ENCODE measurements at regions not wholly inside any gene's neighbourhood (a gene's known extent, or its start where the extent isn't known, plus 50 kb on each side); places are given as distances from the start of the nearest gene placed in this dataset.

DNA sequence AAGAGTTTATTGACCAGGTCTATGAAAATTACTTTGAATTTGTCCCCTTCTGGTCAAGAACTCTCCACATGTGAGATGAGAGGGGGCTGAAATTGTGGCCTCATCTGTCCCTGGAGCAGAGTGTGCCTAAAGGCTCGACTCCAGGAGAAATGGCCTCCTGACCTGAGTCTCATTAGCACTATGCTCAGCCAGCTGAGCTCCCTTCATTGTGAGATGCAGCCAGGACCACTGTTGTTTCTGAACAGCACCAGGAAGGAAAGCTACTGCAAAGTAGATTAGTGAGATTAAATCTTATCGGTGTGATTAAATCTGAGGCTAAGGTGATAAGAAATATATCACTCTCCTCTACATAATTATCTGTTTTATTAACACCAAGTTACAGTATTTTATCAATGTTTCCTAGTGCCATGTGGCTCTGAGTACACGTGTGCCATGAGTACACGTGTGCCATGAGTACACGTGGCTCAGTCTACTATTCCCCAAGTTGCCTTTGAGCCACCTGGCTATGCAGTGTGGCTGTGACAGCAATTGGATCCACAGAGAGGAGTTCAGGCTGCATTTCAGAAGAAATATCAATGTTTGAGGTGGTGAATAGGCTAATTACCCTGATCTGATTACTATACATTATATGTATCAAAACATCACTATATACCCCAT, 126.9 kb downstream of the IPMK start:
- Mint-ChIP-seq H3K27ac (ENCODE audit: low read depth) (no peak overlapping the region), H3K9me3 (no peaks in the 10 kb centered on the region), H3K4me3 (no peak overlapping the region), H3K36me3 (ENCODE audit: insufficient read depth) (no peaks in the 10 kb centered on the region), H3K4me1 (peaks cover 11% of the 10 kb centered on the region), H3K27me3 (peaks cover 13% of the 10 kb centered on the region)
- no peak for DNase-seq (ENCODE audit: low spot score in 2 of 2)
- no peak for ATAC-seq (replicated peaks; ENCODE audit: extremely low read depth, poor library complexity, severe bottlenecking)

DNA sequence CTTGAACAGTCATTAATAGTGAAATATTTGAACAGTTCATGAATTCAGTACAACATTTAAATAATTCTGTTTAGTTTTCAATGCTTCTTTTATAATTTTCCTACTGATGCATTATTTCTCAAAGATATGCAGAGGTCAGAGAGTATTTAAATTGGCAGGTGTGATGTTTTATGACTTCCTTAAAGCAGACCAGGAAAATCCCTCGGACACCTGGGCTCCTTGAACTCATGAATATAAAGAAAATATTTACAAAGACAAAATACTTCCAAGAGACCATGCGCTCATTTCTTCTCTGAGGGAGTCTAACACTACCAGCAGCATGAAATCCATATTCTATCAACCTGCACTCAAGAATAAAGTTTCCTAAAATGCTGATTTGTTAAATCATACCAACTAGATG, 127.6 kb downstream of the IPMK start:
- DNase-seq (ENCODE audit: low spot score in 2 of 2) = no peak
- no peaks in the 10 kb centered on the region for H3K36me3 Mint-ChIP-seq (ENCODE audit: insufficient read depth)

DNA sequence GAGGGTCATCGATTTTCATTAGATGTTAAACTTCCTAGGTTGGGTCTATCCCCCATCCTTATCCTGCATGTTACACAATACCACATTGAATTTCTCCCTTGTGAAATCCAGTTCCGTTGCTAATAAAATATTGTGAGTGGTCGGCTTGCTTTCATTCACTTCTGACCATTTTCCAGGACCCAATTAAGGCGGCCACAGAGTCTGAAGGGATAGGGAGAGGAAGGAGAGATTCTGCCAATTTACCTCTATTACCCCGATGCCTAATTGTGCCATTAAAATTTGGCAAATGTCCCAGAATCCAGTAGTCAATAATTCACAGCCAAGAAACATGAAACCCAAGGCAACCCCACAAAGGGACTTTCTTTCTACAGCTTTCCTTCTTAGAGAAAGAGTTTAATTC, 129.9 kb downstream of the IPMK start:
- no peak for DNase-seq (ENCODE audit: low spot score in 2 of 2)
- H3K4me3 Mint-ChIP-seq = no peak overlapping the region
- peaks cover 13% of the 10 kb centered on the region for H3K27me3 Mint-ChIP-seq
- H3K4me1 Mint-ChIP-seq = no peaks in the 10 kb centered on the region
- H3K36me3 Mint-ChIP-seq (ENCODE audit: insufficient read depth) = no peaks in the 10 kb centered on the region
- no peaks in the 10 kb centered on the region for H3K9me3 Mint-ChIP-seq
- no peak for ATAC-seq (replicated peaks; ENCODE audit: extremely low read depth, poor library complexity, severe bottlenecking)
- H3K27ac Mint-ChIP-seq (ENCODE audit: low read depth) = no peak overlapping the region

More for the DNA sequence above, 127.6 kb downstream of the IPMK start:
- peaks cover 11% of the 10 kb centered on the region for H3K4me1 Mint-ChIP-seq
- H3K9me3 Mint-ChIP-seq = no peaks in the 10 kb centered on the region
- no peak for ATAC-seq (replicated peaks; ENCODE audit: extremely low read depth, poor library complexity, severe bottlenecking)
- H3K27me3 Mint-ChIP-seq = peaks cover 13% of the 10 kb centered on the region
- no peak overlapping the region for H3K4me3 Mint-ChIP-seq
- no peak overlapping the region for H3K27ac Mint-ChIP-seq (ENCODE audit: low read depth)

DNA sequence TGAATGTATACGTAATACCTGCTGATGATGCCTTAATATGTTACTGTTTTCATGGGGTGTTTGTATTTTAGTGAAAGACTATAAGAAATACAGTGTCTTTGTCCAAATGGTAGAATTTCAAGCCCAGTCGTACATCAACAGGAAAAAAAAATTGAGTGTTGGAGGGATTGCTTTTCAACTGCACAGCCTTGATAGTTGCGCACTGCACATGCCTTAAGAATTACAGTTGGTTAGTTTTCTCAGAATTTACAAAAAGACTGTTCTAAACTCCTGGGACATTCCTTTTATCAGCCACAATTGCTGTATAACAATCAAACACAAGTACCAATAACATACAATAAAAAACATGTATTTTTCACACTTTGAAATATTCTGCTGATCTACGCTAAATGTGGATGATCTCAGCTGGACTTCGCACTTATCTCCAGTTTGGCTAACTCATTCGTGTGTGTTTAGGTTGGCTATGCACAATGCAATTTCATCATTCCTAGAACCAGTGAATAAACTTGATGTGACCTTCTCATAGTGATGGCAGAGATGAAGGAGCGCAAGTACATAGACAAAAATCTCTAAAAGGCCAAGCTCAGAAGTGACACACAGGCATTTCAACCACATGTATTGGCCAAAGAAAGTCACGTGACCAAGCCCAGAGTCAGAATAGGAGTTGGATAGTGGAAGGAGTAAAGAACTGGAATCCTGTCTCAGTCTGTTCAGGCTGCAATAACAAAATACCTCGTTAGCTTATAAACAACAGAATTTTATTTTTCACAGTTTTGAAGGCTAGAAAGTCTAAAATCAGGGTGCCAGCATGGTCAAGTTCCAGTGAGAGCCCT, 152.3 kb downstream of the IPMK start:
- Mint-ChIP-seq H3K4me3 (no peak overlapping the region), H3K36me3 (ENCODE audit: insufficient read depth) (no peaks in the 10 kb centered on the region), H3K9me3 (no peaks in the 10 kb centered on the region), H3K27me3 (no peaks in the 10 kb centered on the region), H3K27ac (ENCODE audit: low read depth) (no peak overlapping the region), H3K4me1 (no peaks in the 10 kb centered on the region)
- no peak for ATAC-seq (replicated peaks; ENCODE audit: extremely low read depth, poor library complexity, severe bottlenecking)
- no peak for DNase-seq (ENCODE audit: low spot score in 2 of 2)

DNA sequence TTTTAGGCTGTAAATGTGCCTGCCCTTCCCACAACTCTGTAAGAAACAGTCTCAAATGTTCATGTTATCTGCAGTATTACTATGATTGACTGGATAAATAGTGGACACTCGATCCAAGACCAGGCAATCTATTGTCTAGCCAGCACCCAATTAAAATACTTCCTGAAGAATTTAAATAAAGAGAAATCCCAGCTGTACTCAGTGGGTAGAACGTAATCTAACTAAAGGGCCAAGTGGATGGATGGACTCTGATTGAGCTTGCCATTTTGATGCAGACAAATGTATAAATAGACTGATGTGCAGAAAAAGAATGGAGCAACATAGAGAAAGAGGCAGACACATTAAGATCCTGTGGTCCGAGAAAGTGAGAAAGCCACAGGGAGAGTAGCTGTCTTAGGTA, 158.0 kb downstream of the IPMK start:
- H3K36me3 Mint-ChIP-seq (ENCODE audit: insufficient read depth) = no peaks in the 10 kb centered on the region
- H3K4me3 Mint-ChIP-seq = no peak overlapping the region
- no peaks in the 10 kb centered on the region for H3K9me3 Mint-ChIP-seq

DNA sequence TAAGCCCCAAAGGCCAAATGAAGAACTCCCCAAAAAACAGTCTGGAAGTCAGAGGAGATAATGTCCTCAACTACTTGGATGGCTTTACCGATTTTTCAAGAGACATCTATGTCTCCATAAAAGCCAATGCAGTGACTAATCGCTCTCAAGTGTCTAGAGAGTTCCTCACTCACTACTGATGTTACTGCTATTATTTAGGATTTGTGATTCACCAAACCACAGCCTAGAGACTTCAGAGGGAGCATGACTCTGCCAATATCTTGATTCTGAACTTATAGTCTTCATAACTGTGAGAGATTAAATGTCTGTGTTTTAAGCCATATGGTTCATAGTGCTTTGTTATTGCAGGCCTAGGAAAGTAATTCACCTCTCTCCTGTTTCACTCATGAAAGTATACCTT, 160.2 kb downstream of the IPMK start:
- ATAC-seq (replicated peaks; ENCODE audit: extremely low read depth, poor library complexity, severe bottlenecking) = no peak
- Mint-ChIP-seq H3K36me3 (ENCODE audit: insufficient read depth) (no peaks in the 10 kb centered on the region), H3K4me3 (no peak overlapping the region), H3K27me3 (peaks cover 17% of the 10 kb centered on the region), H3K9me3 (no peaks in the 10 kb centered on the region), H3K4me1 (no peaks in the 10 kb centered on the region), H3K27ac (ENCODE audit: low read depth) (no peak overlapping the region)
- no peak for DNase-seq (ENCODE audit: low spot score in 2 of 2)

More for the DNA sequence above, 158.0 kb downstream of the IPMK start:
- Mint-ChIP-seq H3K27me3 (peaks cover 15% of the 10 kb centered on the region), H3K4me1 (no peaks in the 10 kb centered on the region), H3K27ac (ENCODE audit: low read depth) (no peak overlapping the region)
- ATAC-seq (replicated peaks; ENCODE audit: extremely low read depth, poor library complexity, severe bottlenecking) = no peak
- no peak for DNase-seq (ENCODE audit: low spot score in 2 of 2)

DNA sequence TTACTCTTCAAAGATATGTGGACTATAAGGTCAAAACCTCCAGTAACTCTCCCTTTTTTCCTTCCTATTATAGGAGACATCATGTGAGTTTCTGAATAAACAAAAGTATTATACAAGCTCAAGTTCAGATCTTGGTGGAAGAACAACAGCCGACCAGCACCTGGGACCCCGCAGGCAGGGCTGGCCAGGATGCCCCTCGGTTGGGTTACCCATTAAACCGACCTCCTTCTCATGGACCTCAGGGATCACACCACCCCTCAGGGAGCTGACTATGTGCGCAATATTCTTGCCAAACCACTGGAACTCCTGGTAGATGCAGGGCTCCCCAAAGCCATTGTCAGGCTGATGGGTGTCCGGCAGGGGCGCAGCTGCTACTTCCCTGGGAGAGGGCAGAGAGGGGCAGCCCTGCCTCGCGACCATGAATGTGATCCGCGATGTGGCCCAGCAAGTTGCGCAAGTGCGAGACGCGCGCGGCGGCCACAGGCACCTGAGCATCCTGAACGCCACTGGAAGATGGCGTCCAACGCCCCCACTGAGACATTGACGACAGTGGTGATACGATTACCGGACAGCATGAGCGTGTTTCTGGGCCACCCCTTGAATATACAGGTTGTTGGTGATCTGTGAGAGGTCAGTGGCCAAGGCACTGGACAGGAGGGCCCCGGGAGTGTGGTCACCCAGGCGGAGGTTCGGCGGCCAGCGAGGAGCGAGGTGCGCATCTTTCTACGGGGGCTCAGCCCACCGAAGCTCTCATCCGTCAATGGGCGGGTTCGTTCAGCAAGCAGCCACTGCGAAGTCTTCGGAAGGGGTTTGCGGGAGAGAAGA, 161.3 kb downstream of the IPMK start:
- no peaks in the 10 kb centered on the region for H3K36me3 Mint-ChIP-seq (ENCODE audit: insufficient read depth)
- no peak overlapping the region for H3K4me3 Mint-ChIP-seq
- H3K27ac Mint-ChIP-seq (ENCODE audit: low read depth) = no peak overlapping the region
- no peak for DNase-seq (ENCODE audit: low spot score in 2 of 2)
- H3K4me1 Mint-ChIP-seq = no peaks in the 10 kb centered on the region
- ATAC-seq (replicated peaks; ENCODE audit: extremely low read depth, poor library complexity, severe bottlenecking) = no peak
- no peaks in the 10 kb centered on the region for H3K9me3 Mint-ChIP-seq
- H3K27me3 Mint-ChIP-seq = peaks cover 24% of the 10 kb centered on the region

DNA sequence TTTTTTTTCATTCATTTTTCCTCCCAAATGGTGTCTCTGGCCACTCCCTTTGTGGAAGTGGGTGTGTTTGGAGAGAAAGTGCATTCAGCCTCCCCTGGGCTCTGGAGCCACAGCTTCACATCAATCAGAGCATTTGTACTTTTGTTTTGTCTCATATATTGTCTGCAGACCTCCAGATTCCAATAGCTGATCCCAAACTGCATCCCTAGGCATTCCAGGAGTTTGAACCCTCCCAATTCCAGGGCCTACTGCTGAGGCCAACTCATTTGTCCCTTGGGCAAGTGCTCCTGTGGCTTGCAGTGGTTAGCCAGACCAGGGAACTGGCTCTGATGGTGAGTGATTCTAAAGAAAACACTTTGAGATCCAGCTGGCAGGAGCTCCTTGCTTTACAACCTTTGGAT, 163.3 kb downstream of the IPMK start:
- Mint-ChIP-seq H3K27me3 (peaks cover 24% of the 10 kb centered on the region), H3K4me3 (no peak overlapping the region)

DNA sequence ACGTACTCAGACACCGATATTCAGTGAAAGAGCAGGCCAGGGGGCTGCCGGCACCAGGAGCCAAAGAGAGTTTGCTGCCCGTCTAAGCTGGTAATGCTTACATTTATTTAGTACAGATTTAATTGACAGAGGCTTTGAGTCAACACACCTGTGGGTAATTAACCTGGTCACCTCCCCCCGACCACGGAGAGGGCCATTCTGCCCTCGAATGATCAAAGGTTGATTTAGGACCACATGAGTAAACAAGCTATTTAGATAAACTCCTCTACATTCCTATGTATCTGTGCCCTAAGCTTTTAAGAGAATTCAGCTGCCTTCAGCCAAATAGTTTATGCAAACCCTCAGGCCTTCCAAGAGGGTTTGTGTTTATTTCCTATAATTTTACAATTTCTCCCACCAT, 164.8 kb downstream of the IPMK start:
- Mint-ChIP-seq H3K9me3 (no peaks in the 10 kb centered on the region), H3K4me1 (no peaks in the 10 kb centered on the region), H3K27ac (ENCODE audit: low read depth) (no peak overlapping the region), H3K27me3 (peaks cover 10% of the 10 kb centered on the region), H3K4me3 (no peak overlapping the region), H3K36me3 (ENCODE audit: insufficient read depth) (no peaks in the 10 kb centered on the region)
- DNase-seq (ENCODE audit: low spot score in 2 of 2) (no peak), ATAC-seq (replicated peaks; ENCODE audit: extremely low read depth, poor library complexity, severe bottlenecking) (no peak)

More for the DNA sequence above, 163.3 kb downstream of the IPMK start:
- no peak overlapping the region for H3K27ac Mint-ChIP-seq (ENCODE audit: low read depth)
- ATAC-seq (replicated peaks; ENCODE audit: extremely low read depth, poor library complexity, severe bottlenecking) (no peak), DNase-seq (ENCODE audit: low spot score in 2 of 2) (no peak)
- no peaks in the 10 kb centered on the region for H3K4me1 Mint-ChIP-seq
- no peaks in the 10 kb centered on the region for H3K9me3 Mint-ChIP-seq
- no peaks in the 10 kb centered on the region for H3K36me3 Mint-ChIP-seq (ENCODE audit: insufficient read depth)

DNA sequence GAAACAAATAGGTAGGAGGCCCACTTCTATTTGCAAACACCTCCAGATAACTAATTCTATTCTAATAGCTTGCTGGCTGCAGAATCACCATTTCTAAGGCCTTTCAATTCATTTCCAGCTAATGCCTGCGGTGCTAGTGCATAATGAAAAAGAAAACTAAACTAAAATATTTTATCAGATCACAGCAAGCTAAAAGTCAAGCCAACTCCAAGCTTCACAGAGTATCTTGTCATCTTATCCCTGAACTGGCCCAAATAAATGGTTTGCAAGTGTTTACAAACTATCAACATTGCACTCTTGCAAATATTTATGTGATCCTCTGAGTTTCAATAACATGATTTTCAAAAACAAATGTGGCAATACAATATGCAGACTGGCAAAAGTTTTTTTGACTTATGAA, 166.0 kb downstream of the IPMK start:
- no peak for ATAC-seq (replicated peaks; ENCODE audit: extremely low read depth, poor library complexity, severe bottlenecking)
- H3K27ac Mint-ChIP-seq (ENCODE audit: low read depth) = no peak overlapping the region

DNA sequence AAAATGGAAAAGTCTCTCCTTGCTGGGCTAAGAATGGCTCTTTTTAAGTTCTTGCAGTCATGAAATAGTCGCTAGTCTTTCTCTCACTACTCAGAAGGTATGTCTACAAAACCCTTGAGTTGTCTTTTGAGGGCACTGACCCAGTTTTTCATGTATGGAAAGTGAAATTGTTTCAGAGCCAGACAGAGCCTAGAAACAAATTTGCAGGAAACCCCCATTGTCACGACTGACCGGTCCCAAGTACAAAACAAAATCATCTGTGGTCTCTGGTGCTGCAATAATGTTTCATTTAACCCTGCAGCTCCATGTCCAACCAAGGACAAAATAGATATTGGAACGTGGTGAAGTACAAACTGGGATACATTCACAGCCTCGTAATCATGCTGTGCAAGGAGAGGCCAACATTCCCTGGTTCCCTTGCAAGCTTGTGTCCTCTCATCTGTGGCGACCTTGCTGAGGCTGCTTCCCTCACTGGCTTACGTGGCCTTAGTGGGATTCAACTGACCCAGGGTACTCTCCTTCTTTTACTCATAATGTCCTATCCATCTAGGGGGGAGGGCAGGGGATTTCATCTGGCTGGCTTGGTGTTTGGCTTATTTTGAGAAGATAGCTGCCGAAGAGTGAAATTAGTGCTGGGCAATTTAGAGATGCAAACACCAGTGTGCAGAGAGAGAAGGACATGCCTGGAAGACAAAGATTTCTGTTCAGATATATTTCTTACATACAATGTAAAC, 172.5 kb downstream of the IPMK start:
- H3K36me3 Mint-ChIP-seq (ENCODE audit: insufficient read depth) = no peaks in the 10 kb centered on the region
- H3K4me3 Mint-ChIP-seq = no peak overlapping the region
- no peaks in the 10 kb centered on the region for H3K27me3 Mint-ChIP-seq
- no peak overlapping the region for H3K27ac Mint-ChIP-seq (ENCODE audit: low read depth)
- no peak for DNase-seq (ENCODE audit: low spot score in 2 of 2)
- H3K9me3 Mint-ChIP-seq = no peaks in the 10 kb centered on the region
- no peaks in the 10 kb centered on the region for H3K4me1 Mint-ChIP-seq
- no peak for ATAC-seq (replicated peaks; ENCODE audit: extremely low read depth, poor library complexity, severe bottlenecking)

More for the DNA sequence above, 166.0 kb downstream of the IPMK start:
- no peak for DNase-seq (ENCODE audit: low spot score in 2 of 2)
- no peak overlapping the region for H3K4me3 Mint-ChIP-seq
- H3K4me1 Mint-ChIP-seq = no peaks in the 10 kb centered on the region
- no peaks in the 10 kb centered on the region for H3K36me3 Mint-ChIP-seq (ENCODE audit: insufficient read depth)
- no peaks in the 10 kb centered on the region for H3K9me3 Mint-ChIP-seq
- peaks cover 10% of the 10 kb centered on the region for H3K27me3 Mint-ChIP-seq

DNA sequence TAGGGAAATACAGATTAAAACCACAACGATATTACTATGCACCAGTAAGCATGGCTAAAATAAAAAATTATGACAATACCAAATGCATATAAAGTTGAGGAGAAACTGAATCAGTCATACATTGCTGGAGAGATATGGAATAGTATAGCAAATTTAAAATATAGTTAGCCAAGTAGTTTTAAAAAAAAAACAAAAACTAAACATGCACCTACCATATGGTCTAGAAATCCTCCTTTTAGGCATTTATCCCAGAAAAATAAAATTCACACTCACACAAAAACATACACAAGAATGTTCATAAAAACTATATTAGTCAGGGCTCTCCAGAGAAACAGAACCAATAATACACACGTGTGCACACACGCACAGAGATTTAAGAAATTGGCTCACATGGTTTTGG, 175.8 kb downstream of the IPMK start:
- no peak for ATAC-seq (replicated peaks; ENCODE audit: extremely low read depth, poor library complexity, severe bottlenecking)

More for the DNA sequence above, 175.8 kb downstream of the IPMK start:
- no peak overlapping the region for H3K27ac Mint-ChIP-seq (ENCODE audit: low read depth)
- H3K9me3 Mint-ChIP-seq = no peaks in the 10 kb centered on the region
- no peak for DNase-seq (ENCODE audit: low spot score in 2 of 2)
- no peaks in the 10 kb centered on the region for H3K27me3 Mint-ChIP-seq
- H3K4me3 Mint-ChIP-seq = no peak overlapping the region
- no peaks in the 10 kb centered on the region for H3K36me3 Mint-ChIP-seq (ENCODE audit: insufficient read depth)
- H3K4me1 Mint-ChIP-seq = no peaks in the 10 kb centered on the region

All from central memory CD8-positive, alpha-beta T cell (primary cell).